Activated gamma-delta T cell (primary cell): ENCODE measurements at regions not wholly inside any gene's neighbourhood (a gene's known extent, or its start where the extent isn't known, plus 50 kb on each side); places are given as distances from the start of the nearest gene placed in this dataset.

Source experiments
- DNase-seq: peaks from one replicate; lab custom pipeline; 2025; lab: John Stamatoyannopoulos, UW

DNA sequence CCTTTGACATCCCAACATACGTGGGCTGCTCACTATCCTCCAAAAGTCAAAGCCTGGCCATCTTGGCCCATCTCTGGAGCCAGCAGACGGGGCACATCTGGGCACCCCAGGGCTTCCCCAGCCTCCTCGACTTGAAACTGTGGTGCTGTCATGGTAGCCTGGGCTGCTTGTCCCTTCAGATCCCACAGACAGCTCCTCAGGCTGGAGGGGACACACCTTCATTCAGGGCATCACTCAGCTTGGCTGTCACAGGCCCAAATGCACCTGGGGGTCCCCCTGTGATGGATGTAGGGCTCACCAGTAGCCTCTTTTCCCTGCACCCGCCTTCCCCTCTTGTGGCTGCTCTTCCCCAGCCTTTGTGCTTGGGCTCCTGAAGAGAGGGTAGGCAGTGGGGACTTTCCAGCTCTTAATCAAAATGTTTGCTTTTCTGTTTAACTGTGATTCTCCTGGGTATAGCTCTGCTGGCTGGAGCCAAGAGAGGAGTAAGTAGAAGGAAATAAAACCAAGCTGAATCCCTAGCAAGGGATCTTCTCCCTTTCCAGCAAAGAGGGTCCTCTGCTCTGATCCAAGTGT lies 92.3 kb downstream of the GYPC start:
- DNase-seq = no peak

DNA sequence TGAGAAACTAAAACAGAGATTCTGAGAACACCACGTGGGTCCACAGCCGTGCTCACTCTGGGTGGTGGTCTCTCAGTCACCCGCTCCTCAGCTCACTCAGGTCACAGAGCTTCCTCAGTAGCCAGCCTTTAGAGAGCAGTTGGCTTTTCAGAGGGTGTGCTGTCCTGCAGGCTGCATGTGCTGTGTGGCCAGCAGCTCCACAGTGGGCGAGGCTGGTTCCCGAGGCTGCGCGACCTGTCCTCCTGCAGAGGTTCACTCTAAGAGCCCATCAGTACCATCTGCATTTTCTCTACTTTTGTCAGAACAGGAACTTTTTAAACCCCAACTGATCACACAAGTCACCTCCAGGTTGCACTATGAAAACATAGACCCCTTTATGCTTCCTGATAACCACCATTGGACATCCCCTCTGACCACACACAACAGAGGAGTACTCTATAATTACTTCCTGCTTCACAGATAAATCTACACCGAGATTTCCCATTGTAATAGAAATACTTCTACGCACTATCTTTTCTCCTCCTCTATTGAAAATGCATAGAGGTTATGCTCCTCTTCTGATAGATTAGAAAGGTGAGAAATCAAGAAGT lies 93.1 kb downstream of the GYPC start:
- no peak for DNase-seq

DNA sequence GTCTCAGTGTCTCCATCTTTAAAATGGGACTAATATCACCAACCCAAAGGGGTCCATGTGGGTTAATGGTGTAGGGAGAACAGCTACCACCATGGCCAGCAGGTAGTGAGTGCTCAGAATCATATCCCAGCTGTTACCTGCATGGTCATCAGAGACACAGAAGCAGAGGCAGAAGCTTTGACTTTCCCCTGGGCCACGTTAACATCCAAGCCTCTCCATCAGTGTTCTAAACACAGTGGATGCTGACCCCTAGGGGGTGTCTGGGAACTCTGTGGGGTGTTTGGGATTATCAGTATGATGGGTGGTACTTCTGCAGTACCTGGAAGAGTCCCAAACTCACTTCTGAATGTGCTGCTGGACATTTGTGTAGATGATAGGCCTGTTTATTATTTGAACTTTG lies 93.6 kb downstream of the GYPC start:
- DNase-seq = no peak

DNA sequence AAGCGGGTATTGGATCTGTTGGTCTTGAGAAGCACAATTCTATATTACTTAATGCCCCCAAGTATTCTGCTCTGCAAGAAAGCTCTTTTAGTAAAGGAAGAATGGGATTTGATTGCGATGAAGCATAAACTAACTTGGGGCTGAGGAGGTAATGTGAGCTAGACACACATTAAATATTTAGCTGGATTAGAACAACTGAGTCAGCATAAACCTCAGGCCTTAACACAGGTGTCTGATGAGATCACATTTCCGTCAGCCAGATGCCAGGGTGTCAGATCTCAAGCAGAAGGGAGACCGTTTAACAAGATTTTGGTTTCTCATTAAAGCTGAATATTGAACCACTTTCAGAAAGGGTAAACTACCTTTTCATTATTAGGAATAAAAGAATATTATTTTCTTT lies 94.5 kb downstream of the GYPC start:
- no peak for DNase-seq

DNA sequence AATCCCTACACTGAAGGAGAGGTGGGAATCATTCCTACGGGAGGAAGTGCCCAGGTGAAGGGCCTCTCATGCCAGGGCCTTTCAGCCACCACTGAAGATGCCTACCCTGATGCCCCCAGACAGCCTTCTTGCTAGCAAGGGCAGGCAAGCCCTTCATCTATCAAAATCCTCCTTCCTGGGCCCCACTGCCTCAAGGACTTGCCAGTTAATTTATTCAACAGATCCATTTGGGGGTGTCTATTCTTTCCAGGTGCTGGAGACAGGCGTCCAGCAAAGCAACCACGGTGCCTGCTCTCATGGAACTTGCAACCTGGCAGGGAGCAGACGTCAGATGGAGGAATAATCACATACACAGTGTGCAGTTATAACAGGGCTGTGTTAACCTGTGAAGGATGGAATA lies 95.5 kb downstream of the GYPC start:
- no peak for DNase-seq

DNA sequence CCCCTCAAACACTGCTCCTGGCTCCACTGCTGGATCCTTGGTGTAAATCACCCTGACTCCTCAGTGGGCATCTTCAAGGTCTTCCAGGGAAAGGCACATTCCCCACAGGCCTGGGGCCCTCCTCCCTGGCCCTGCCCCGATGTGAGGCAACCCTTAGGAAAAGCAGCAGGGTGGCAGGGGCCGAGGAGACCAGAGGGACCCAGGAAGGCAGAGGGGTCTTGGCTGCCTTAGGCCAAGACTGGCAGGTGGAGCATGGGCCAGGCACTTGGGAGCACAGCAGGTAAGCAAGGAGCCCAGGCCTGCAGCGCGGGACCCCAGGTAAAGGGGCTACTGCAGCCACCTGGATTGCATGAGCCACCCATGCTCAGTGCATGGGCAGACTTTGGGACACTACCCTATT lies 96.9 kb downstream of the GYPC start:
- DNase-seq = no peak

DNA sequence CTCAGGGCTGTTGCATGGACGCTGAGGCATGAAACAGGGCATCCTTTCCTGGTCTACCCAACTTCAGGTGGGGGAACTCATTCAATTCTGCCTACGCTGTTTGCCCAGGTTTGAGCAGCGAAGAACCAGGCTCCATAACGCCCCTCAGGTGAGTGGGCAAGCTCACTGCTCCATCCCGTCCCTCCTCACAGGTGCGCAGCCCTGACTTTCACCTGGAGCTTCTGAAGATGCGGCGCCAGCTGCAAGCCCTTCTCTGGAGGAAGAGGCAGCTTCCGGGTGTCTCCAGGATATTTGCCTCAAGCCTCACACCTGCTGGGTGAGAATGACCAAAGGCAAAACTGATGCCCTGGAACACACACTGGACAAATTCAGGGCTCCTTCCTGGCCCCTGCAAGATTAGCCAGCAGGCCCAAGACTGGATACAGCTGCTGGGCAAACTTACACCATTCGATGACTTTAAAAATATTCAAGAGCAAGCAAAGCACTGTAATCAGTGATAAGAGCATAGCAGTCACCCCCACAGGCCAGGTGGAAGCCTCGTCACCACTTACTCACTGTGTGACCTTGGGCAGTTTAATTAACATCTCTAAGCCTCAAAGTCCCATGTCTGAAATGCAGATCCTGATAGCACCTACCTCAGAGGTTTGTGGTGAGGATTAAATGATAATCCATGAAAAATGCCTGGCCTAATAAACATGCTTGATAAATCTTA lies 97.7 kb downstream of the GYPC start:
- DNase-seq = no peak

DNA sequence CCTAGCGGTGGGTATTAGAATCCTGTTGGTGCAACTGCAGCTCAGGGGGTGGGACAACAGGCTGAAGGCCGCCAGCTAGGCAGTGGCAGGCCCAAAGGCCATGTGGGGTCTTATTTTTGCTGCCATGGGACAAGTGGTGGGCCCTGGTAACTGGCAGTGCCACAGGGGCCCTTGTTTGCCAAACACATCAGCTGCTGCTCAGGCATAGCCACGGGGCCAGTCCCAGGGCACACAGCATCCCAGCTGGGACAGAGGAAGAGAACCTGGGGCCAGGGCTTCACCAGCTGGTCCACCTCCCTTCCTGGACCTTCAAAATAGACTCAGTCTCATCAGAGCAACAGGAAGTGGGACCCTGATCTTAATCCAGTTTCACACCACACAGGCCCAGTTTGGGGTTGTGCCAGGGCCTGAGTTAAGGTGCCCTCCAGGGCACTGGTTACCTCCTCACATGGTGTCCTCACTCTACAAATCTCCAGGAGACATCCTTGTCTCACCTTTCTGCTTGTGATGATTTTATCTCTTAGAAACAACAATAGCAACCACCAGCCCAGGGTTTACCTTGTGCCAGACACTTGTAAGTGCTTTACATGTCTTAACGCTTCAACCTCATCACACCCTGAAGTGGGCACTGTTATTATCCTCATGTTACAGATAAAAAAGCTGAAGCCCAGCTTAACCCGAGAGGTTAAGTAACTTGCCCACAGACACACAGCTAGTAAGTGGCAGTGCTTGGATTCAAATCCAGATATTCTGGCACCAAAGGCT lies 98.5 kb downstream of the GYPC start:
- no peak for DNase-seq

DNA sequence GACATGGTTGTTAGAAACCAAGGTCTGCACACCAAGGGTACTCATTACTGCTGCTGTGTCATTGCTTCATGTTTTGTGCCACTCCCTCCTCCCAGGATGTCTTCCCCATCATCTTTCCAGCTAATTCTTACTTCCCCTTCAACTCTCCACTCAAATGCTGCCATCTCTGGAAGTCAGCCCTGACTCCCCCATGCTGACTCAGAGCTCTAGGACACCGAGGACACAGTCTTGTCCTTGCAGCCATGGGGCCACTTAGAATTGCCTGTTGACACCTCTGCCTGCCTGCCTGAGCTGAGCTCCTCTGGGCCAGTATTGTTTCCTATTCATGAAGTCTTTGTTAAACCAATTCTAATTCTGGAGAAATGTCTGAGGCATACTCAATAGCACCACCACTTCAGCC lies 100.2 kb downstream of the GYPC start:
- no peak for DNase-seq

DNA sequence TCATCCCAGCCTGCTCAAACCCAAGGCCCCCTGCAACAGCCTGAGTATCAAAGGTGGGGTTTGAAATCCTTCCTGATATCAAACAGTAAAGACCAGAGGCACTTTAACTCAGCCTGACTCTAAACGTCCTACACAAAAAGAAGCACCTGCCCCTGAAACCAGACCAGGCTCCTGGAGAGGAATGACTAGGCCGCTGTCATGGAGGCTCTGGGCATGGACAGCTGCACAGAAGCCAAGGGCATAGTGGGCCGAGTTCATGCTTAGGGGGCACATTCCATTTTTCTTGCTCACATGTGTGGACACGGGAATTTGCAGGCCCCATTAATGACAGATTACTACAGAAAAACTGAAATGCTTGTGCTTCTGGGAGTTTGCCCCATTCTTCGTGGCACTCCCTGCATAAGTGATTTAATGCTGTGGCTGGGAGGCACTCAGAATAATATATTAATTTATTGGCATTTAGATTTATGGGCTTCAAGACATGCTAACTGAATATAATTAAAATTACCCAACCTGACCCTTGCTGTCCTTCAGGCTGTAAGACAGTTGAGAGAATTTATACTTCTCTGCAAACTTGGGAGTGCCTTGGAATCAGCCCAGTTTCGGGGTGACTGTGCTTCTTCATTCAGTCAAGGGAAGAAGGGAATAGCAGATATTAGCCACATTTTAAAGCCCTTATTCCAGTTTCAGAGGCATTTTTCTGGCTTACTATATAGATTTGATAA lies 105.5 kb downstream of the GYPC start:
- no peak for DNase-seq

DNA sequence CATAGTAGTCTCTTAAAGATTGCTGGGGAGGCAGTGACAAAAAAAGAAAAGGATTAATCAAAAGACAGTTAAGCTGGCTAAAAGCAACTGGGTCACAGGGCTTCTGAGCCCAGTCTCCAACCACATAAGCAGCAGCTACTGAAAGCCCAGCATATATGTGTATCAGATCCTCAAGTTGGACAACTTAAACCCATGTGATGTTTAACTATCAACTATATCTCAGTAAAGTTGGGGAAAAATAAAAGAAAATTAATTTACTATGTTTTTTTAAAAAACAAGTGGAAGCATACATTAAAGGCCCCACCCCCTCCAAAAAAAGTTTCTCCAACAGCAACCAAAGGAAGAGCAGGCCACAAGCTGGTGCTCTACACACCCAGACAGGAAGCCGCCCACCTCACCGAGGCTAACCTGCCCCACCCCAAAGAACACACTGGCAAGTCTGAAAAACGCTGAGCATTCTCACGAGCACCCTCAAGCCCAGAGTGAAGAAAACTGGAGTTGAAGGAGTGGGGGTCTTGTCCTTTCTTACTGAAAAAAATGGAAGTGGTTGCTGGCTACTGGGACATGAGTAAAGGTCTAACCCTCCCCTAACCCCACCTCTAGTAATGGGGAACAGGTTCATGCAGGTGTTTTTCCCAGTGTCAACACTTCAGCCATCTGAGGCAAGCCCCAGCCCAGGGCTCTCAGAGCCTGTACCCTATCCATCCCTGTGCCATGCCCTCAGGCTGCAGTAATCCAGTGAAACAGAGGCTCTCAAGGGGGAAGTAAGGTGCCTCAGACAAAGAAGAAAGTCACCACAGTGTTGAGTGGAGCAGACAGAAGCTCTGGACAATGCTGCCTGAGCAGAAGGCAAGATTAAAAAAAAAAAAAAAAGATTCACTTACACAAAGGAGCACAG lies 106.3 kb downstream of the GYPC start:
- peak; percentile 17 for DNase-seq

DNA sequence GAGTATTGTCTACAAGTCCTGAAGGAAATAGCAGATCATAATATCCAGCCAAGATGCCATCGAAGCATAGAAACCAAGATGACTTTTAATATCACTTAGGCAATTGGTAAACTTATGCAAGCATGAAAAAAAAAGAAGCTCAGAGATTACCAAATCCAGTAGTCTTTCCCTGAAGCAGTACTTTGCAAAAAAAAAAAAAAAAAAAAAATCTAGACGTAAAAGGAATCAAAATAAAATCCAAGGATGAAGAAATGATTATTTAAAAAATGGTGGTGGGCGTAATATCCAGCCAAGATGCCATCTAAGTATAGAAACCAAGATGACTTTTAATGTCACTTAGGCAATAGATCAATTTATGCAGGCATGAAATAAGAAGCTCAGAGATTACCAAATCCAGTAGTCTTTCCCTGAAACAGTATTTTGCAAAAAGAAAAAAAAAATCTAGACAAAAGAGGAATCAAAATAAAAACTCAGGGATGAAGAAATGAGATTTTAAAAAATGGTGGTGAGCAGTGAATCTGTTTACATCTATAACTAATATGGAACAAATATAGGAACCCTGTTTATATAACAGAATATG lies 108.8 kb downstream of the GYPC start:
- DNase-seq = no peak

DNA sequence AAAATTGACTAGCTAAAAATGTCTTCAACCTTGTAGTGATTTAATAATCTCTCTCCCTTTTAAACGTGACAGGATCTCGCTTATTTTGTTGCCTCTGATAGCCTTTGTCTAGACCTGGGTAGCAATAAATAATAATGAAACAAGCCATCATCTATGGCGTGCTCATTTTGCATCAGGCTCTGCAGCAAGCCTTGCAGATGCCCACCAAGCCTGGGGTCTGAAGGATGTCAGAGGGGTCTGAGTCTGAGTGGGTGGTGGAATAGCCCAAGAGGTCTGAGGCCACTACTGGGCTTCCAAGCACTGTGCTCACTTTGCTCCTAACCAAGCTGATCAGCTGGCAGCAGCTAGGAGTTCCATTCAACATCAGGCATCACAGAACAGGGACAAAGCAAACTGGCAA lies 109.4 kb downstream of the GYPC start:
- DNase-seq = no peak

DNA sequence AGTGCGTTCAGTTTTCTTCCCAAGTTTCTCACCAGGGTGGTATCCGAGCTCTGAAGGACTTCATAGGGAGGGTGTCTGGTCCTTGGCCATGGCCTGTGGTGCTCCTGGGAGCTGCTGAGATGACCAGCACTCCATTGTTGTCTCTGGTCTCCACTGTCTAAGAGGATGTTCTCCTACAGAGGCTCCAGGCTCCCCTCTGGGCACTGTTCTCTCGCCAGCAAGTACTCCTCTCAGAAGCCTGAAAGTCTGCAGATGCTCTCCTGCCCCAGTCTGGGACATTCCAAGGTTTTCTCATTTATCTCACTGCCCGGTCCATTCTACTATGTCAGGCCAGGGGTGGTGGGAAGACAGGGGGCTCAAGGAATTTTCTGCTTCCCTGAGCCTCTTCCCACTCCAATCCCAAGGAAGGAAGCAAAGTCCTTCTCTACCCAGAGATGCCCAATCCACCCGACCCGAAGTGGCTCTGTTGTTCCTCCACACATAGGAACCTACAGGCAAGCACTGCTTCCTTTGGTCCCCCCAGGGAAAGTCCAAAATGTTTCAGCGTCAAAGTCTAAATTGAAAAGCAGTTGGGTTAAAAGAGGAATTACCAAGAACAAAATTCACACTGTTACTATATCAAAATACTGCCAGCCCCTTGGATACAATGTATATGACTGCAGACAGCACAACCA lies 110.5 kb downstream of the GYPC start:
- no peak for DNase-seq

DNA sequence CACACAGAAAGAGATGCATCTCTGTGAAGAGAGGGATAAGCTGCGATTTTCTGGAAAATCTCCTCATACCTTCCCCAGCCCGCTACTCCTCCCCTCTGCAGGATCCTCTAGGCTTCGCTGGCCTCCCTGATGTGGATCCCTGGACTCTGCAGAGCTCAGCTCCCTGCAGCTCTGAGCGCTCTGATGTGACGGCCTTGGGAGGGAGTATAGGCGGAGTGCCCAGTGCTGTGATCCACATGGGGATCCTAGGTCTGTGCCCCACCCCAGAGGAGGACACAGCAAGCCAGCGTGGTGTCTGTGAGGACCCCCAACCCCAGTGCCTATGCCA lies 111.0 kb downstream of the GYPC start:
- no peak for DNase-seq

DNA sequence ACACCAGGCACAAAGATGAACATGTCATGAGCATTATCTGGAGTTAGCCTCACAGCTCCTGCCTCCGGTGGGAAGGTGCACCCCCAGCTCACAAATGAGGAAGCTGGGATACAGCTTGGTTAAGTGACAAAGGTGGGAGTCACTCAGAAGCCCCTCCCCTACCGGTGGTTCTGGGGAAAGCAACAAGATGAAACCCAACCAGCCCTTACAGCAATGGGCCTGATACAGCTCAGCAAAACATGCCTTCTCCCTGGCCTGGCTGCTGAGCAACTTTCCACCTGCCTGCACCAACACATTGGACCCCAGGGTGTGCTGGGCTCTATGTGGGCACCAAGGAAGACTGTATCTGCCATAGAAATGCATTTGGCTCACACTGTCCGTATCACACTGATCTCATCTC lies 113.2 kb downstream of the GYPC start:
- no peak for DNase-seq

DNA sequence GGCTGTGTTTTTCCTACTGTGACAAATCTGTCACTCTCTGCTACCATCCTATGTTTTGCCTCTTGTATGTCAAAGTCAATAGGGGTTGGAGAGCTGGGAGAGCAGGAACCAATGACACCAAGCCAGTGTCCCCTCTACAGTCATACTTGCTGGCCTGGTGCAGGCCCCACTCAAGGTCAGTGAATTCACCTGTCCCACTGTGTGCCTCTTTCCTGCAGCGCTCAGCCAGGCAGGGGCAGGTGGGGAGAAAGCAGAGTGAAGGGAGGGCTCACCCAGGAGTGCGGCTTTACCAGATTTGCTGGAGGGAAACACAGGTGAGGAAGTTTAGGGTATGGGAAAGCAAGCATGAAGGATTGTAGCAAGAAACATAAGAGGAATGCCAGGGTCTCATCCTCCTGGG lies 114.5 kb downstream of the GYPC start:
- no peak for DNase-seq

DNA sequence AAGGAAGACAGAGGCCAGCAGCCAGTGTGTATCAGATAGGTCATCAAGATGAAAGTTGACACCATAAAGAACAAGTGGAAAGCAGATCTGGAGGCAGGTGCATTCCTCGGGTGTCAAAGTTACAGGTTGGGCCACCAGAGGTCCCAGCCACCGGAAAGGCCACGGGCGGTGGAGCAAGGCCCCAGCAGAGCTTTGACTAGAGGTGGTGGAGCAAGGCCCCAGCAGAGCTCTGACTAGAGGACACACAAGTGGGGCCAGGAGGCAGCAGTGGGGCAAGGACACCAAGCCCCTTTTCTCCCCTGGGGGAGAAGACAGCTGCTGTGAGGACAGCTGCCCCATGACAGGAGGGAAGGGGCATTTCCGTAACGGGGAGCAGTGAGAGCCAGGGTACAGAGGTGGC lies 115.1 kb downstream of the GYPC start:
- DNase-seq = no peak

DNA sequence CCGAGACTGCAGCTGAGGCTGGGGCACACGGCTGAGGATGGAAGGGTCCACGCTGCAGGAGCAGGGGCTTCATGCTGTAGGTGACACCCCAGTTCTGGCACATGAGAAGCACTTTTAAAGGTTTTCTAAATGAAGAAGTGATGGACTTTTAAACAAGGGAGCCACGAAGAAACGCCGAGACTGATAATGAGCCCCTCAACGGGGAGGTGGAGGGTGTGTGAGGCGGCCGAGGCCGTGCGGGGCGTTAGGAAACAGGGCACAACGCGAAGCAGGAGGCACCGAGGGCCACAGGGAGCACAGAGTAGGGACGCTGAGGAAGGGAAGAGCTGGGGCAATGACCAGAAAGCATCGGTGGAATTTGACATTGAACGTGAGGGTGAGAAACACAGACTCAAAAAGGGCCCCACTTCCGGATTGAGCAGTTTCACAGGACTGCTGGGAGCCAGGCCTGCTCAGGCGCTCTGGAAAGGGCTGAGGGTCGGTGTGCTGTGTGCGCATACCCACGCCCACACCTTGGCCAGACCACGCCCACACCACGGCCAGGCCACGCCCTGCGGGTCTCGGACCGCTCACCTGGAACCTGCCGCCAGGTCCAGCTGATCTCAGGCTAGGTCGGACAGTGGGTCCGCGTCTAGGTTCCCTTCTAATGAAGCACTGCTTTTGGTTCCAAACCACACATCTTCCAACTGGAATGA lies 115.7 kb downstream of the GYPC start:
- DNase-seq = no peak

DNA sequence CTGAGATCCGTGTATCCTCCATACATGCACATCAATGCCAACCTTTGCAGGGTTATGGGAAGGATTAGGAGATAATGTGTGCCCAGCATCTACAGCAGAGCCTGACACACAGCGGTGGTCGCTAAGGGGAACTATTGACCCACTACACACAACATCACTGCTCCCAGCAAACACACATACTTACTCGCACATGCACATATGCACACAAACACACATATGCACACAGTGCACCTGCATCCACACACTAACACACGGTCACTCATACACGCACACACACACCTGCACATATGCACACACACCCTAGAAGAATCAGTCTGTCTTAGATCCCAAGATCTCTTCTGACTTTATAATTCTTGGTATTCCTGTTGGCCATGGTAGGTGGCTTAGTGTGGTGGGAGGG lies 118.3 kb downstream of the GYPC start:
- no peak for DNase-seq
